Mucosa of gallbladder (tissue), 1 donor: ENCODE measurements at regions not wholly inside any gene's neighbourhood (a gene's known extent, or its start where the extent isn't known, plus 50 kb on each side); places are given as distances from the start of the nearest gene placed in this dataset.
"Not testable (repeated sequence)": the region's sequence is repeated elsewhere in the genome, so short reads cannot be mapped to it uniquely, and the experiment has no call there.

Experiments used
- DNase-seq: peaks from one replicate; pipeline ENCODE4 v3.0.0-alpha.2; 2020; ENCODE audit warnings: low spot score
- donor health status: DM: no; HTN: no; CAD: no.

- DNase-seq: no peak
Measured at GRCh38 chr5:99589424-99589823, 660.6 kb upstream of the CHD1 start.

- DNase-seq: no peak
Measured at GRCh38 chr5:99587983-99588382, 659.2 kb upstream of the CHD1 start.

- no peak for DNase-seq
Measured at GRCh38 chr5:99586878-99587277, 658.1 kb upstream of the CHD1 start.

- not testable (repeated sequence) for DNase-seq
Measured at GRCh38 chr5:99581204-99581603, 652.4 kb upstream of the CHD1 start.

GRCh38 chr5:99562937-99563627, 634.3 kb upstream of the CHD1 start:
- not testable (repeated sequence) for DNase-seq

- no peak for DNase-seq
Measured at GRCh38 chr5:99553211-99553810, 624.5 kb upstream of the CHD1 start.

GRCh38 chr5:99544356-99544755, 615.5 kb upstream of the CHD1 start:
- no peak for DNase-seq

GRCh38 chr5:99543841-99544240, 615.0 kb upstream of the CHD1 start:
- no peak for DNase-seq

GRCh38 chr5:99534241-99534640, 605.4 kb upstream of the CHD1 start:
- DNase-seq: not testable (repeated sequence)

- DNase-seq: not testable (repeated sequence)
Measured at GRCh38 chr5:99521666-99522065, 592.9 kb upstream of the CHD1 start.

GRCh38 chr5:99515864-99516490, 587.2 kb upstream of the CHD1 start:
- DNase-seq: not testable (repeated sequence)

GRCh38 chr5:99510237-99510866, 581.5 kb upstream of the CHD1 start:
- DNase-seq: not testable (repeated sequence)

- DNase-seq: not testable (repeated sequence)
Measured at GRCh38 chr5:99509064-99509463, 580.3 kb upstream of the CHD1 start.

- DNase-seq: not testable (repeated sequence)
Measured at GRCh38 chr5:99495456-99495855, 566.6 kb upstream of the CHD1 start.

- not testable (repeated sequence) for DNase-seq
Measured at GRCh38 chr5:99478450-99478849, 549.6 kb upstream of the CHD1 start.

GRCh38 chr5:99473328-99473727, 544.5 kb upstream of the CHD1 start:
- not testable (repeated sequence) for DNase-seq

- DNase-seq: not testable (repeated sequence)
Measured at GRCh38 chr5:99471726-99472125, 542.9 kb upstream of the CHD1 start.

- DNase-seq: not testable (repeated sequence)
Measured at GRCh38 chr5:99471178-99471577, 542.4 kb upstream of the CHD1 start.

- not testable (repeated sequence) for DNase-seq
Measured at GRCh38 chr5:99470636-99471035, 541.8 kb upstream of the CHD1 start.

- DNase-seq: no peak
Measured at GRCh38 chr5:99460701-99461100, 531.9 kb upstream of the CHD1 start.

- DNase-seq: no peak
Measured at GRCh38 chr5:99453196-99453595, 524.4 kb upstream of the CHD1 start.

GRCh38 chr5:99449786-99450185, 521.0 kb upstream of the CHD1 start:
- no peak for DNase-seq

- DNase-seq: no peak
Measured at GRCh38 chr5:99445805-99446204, 517.0 kb upstream of the CHD1 start.
